OCI-M1 (cell line): ENCODE measurements at regions not wholly inside any gene's neighbourhood (a gene's known extent, or its start where the extent isn't known, plus 50 kb on each side); places are given as distances from the start of the nearest gene placed in this dataset.
A peak's percentile ranks its signal among the peaks of the same experiment; 100 is the strongest.

Experiments
- DNase-seq: peaks from one replicate; lab custom pipeline; 2025; lab: John Stamatoyannopoulos, UW

DNA sequence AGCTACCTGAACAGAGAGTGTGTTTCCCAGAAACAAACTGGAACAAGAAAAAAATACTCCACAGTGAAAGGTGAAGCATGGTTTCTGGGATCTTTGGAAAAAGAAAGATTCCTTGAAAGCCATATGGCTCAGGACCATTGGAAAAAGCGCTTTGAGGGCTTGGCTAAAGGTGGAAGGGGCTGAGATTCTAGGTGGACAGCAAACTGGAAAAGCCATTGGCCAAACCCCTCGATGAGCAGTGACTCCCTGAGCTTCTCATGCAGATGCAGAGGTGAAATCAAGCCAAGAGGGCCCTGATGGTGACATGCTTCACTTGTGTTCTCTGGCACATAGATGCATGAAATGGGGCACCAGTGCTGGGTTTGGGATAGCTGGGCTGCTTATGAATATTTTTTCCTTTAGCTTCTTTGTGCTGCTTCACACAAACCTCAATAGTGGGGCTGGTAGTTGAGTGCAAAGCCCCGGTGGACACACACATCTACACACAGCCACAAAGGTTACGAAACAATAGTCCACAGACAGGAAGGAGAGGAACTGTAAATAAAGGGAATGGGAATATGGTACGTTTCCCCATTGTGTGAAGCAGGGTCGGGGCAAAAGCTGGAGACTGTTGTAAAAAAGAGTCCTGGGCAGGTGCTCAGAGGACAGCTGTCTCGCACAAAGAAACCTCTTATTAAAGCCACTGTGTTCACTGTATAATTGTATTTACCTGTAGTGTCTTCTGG, 117.8 kb downstream of the FOXA2 start:
- no peak for DNase-seq

DNA sequence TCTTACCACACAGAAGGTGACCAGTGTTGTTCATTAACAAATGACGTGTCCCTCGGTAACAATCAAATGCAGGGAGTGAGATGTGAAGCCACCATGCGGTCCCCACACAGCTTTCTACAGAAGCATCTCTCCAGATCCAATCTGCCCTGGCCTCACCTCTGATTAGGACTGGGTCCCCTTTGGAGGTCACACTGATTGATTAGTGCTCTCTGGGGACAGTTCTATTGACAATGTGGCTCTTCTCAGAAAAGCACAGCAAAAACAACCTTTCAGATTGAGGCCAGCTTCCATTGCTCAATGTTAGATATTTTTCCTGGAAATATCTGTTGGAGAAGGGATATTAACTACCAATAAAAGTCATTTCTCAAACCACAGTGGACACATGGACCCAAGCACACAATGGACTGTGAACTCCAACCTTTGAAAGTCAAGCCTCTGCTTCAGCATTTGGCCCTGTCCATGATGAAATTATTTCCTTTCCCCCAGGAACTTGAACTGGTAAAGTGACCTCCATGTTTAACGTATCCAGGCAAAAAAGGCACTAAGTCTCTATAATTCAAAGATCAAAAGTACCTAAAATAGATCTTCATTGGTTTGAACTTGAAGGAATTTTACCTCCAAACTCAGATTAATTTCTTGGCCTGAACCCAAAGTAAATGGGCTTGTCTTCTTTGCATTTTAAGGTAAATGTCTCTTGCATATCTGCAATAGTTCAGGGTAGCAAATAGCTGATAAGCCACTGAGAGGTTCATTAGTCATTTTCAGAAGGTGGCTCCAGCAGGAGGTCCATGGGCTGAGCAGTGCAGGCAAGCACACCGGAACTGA, 118.5 kb downstream of the FOXA2 start:
- DNase-seq, result no peak

DNA sequence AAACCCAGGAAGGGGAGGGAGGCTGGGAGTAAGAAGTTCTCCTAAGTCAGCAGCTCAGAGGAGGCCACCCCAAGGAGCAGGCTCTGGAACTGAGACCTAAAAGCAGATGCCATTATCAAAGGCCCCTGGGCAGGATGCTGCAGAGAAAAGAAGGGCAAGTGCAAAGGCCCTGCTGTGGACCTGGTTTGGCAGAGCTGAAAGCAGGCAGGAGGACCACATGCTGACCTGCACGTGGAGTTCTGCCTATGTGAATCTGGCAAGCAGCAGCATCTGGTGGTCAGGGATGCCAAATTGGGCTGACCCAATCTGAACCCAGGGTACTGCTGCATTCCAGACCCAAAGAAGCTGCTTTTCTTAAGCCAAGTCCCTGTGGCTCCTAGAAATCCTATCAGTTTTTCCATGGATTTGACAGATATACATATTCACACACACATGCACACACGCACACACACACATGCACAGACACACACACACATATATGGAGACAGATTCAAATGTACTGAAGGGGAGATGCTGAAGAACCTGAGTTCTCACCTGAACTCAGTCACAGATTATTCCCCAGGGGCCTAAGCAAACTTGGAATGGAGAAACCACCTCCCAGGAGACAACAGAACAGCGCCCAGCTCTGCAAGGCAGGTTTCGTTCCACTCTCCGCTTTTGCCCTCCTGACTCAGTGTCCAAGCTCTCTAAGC, 119.9 kb downstream of the FOXA2 start:
- DNase-seq, result no peak

DNA sequence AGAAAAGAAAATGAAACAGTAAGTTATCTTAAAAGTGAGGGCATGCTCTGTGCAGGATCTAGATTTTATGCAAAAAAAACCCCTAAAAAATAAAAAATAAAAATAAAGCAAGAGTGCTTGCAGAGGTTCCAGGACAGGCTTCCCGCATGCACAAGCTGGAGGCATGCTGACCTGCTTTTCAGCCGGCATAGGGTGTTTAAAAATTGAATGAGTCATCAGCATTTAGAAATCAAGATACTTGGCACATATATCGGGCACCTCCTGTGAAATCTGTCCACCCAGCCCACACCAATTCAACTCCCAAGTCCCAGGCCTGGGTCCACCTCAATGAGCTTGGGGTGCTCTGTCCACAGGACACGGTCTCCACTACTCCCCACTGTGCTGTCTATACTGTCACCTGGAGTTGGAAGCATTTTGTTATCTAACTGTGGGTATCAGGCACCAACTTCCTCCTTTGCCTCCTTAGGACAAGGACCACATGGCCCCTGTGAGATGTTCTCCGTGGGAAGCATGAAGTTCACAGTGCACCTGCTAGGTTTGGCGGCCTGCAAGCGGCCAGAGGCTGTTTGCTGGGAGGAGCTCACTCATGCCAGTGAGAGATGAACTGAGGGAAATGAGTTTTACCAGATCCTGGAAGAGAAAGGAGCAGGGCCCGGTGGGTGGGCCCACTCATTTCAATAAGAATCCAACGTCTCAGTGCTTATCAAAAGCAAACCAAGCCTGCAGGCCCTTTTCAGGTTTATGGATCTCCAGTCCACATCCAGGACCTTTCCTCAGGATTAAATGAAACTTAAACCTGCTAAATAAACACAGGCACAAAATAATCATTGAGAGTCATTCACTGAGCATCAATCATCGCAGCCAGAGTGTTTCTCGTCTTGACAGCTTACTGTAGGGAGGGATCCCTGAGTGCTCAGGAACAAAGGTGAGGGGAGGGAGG, 121.1 kb downstream of the FOXA2 start:
- DNase-seq, result peak; percentile 17

DNA sequence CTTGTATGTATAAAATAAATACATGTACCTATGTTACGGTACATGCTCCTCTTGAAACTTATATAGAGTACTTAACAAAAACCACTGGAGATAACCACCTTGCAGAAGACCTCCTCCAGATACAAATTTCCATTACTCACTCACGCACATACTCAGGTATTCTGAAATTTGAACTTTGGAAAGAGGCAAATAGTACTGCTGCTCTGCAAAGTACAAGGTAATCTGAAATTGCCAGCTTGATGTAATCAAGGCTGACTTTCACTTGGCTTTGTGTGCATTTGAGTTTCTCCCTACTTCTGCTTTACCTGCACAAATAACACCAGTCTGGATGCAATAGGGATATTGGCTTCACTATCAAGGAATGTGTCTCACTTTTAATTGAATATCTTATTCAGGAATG, 123.6 kb downstream of the FOXA2 start:
- DNase-seq, result no peak

DNA sequence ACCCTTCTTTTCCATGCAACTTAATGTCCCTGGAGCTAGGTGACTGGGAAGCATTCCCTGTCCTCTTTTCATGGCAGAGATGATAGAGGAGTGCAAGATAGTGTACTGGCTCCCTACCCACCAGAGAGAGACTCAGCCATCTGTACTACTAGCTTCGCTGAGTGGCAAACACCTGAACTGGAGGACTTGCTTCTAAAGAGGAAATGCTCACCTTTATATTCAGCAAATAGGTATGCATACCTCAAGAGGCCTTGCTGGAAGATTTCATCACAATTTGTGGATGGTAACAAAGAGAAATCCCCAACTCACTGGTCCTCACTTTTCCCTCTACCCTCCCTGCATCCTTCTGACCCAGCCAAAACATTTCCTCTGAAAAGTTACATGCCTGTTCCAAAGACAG, 124.1 kb downstream of the FOXA2 start:
- no peak for DNase-seq

DNA sequence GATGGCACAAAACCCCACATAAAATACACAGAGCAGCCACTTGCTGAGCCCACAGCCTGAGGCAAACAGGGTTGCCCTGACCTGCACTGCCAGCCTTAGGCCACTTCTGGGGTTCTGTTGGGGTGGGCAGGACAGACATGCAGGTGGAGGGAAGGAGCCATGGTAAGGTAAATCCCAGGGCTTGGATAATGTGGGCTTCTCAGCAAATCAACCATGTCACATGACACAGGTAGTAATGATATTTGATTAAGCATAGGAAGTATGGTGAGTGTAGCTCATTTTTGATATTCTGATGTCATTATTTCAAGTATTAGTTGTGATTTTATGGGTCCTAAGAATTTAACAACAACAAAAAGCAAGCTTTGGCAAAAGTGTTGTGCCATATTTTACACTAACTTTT, 124.6 kb downstream of the FOXA2 start:
- no peak for DNase-seq

DNA sequence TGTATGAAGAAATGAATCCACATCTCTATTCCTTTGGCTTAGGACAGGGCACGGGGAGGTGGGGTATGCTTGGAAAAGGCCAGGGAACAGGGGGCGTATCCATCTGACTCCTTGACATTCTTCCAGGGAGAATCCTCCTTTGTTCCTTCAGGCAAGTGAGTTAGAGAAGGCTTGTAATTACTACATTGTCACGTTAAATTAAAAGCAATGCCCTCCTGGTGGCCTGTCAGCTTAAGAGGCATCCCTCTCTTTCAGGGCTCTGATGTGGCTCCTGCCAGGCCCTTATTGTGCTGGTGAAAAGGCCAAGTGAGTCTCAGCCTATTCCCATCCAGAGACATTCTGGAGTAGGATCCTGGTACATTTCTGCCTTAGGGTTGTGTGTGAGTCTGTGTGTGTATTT, 128.3 kb downstream of the FOXA2 start:
- DNase-seq, result no peak

DNA sequence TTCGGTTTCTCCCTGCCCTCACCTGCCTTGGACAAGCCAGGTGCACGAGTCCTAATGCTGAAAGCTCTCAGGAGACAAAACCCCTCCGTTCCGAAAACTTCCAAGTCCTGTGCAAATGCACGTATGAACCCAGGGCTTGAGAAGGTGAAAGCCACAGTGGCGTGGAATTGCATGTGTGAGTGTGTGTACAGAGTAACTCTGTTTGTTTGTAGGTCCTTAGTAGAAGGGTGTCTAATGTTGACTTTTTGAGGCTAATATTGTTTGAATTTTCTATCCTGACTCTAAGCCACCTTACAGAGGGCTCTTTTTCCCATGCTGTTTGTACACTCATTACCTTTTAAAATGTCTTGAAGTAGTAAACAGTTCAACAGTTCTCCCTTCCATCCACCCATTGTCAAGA, 129.1 kb downstream of the FOXA2 start:
- no peak for DNase-seq

DNA sequence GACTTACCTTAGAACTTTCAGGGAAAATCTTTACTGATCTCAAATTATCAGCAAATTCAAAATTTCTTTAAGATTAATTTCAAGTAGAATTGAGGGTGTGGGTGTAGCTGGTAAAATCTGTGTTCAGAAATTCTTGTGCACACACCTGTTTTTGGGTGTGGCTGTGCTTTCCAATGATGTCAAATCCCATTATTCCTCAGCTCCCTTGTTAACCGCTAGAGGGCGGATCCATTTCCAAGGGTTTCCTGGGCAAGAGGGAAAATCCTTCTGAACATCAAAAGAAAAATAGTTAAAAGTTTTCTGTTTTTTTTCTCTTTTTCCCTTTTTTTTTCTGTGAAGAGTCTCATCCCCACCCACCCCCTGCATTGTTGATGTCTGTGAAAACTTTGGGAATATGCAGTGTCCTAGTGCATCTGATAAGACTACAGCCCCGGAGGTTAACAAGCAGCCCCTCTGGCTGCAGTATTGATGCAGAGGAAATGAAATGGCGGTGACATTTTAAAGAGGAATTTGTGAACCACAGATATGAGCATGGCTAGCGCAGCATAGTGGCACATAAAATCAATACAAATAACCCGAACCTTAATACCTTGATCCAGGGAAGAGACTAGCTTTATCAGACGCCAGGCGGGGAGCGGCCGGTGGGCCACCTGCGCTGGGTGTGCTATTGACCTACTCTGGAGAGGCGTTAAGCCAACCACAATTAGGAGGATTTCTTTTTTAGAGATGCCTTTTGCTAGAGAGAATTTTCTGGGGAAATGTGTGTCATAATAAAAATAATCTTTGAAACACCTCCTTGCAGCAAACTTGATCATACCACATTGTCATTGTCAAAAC, 130.9 kb downstream of the FOXA2 start:
- DNase-seq, result no peak

DNA sequence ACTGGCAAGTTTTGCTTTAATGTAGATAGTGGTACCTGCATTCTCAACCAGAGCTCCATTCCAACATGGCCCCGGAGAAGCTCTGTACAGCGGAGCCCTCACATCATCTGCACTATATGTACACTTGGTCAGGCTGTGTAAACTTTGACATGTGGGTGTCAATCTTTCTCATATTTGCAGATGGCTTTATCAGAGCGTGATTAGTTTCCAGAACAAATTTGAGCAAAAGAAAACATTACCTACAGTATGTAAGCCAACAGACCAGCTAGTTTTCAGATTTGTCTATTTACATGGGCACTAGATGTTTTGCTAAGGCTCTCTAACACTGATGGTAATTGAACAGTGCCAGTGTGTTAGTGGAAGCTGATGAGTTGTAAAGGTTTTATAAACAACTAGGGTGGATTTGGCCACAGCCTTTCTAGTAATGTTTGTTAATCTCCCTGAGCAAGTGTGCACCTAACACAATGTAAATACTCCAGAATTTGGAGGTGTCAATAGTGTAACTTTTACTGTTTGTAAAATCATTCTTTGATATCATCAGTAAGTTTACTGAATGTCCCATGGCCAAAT, 131.8 kb downstream of the FOXA2 start:
- no peak for DNase-seq

DNA sequence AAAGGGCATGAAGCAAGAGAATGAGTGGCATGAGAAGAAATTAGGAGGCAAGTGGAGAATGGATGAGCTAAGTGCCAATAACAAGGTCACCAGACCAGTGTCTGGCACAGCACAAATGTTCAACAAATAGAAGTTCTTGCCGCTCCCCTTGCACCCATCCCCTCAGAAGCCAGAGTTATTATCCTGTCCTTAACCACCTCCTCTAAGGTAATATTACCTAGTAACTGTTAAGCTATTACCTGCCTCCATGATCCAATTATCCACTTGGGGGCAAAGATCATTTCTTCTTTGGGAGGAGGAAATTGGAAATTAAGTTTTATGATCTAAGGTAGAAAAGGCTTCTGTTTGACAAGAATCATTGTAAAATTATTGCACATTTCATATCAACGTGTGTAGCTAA, 133.8 kb downstream of the FOXA2 start:
- no peak for DNase-seq

DNA sequence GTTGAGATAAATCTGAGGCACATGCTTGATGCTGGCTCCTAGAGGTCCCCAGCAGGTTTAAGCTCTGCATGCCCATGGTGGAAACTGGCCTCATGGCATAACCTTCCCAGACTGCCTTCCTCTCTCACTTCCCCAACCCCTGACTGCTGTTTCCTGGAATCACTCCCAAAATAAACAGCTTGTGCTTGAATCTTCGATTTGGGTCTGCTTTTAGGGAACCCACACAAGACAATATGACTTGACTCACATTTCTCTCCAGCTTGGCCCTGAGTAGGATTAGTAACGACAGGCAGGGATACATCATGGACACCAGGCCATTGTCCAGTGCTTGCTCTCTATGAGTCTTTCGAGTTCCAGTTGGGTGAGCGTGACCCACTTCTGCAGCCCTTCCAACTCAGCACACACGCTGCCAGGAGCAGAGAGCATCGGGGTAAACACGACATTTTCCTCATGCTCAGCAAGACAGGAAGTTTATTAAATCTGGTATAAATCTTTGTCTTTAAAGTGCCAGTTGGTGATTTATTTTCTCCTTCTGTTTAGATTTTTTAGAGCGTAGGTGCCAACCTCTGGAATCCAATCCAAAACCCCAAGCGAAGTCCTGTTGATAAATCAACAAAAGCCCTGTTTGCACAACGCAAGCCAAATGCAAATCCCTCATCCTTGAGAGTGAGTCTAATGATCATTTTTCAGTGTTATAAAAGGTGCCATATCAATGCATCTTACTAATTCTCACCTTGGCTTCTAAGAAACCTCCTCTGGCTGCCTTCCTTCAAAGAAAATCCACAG, 135.0 kb downstream of the FOXA2 start:
- no peak for DNase-seq

DNA sequence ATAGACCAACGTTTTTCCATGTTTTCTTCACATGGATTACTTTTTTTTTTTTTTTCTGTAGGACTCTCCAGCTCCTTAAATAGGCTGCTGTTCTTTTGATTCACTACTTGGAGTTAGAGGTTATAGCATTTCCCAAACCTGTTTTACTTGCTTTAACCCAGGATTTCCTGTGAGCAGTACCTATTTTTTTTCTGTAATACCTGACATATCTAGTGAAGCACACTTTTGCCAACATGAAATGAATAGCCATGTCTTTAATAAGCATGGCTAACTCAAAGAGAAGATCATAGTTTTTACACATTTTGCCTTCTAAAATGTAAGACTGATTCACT, 137.0 kb downstream of the FOXA2 start:
- no peak for DNase-seq

DNA sequence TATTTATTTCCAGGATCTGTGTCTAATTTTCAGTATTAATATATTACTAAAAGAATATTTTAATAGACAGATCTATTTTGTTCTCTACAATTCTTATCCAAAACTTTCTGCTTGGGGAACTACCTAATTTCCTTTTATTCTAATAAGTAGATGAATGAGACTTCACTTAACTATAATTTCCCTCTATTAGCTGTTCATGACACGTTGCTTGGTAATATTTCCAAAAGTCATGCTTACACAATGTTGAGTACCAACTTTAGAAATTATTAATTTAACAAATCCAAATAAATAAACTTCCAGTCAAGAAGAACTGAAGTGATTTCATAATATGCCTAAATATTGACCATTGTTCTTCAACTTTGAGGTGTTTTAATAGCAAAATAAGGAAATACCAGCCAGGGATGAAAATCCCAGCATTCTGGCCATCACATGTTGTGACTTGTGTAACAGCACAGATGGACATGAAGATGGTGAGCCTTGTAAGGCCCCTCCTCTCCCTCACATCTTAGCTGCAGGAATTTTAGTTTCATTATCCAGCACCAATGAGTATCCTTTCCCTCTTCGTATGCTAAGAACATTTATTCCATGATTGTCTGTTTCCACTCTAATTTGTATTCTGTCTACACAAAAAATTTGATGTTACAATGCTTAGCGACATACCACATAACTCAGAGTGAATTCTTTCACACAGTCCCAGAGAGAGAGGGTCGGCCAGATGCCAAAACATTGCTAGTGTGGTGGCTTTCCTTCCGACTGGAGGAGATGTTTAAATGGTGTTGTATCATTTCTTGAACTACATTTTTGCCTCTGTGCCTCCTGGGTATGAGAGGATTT, 137.5 kb downstream of the FOXA2 start:
- peak; percentile 56 for DNase-seq

DNA sequence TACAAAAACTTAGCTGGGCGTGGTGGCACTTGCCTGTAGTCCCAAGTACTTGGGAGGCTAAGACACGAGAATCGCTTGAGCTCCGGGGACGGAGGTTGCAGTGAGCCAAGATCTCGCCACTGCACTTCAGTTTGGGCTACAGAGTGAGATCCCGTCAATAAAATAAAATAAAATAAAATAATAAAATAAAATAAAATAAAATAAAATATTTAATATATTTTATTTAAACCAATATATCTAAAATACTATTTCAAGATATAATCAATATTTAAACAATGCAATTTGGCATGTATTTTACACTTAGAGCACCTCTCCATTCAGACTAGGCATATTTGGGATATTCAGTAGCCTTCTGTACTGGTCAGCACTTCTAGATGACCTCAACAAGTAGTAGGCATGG, 142.1 kb downstream of the FOXA2 start:
- DNase-seq, result no peak

DNA sequence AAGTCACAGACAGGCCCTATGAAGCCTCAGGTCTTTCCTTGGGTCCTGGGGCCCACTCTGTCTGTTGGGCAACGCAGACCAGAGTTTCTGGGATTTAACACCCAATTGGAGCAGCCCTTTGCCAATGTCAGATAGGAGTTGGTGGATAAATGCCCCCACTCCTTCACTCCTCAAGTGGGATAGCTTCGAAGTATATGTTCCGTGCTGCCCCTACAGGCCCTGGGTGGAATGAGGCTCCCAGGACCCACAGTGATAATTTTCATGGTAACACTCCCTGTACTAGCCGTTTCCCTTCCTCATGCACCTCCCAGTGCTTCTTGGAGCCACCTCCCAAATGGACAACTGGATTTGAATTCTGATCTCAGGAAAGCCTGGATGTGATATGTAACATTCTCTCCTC, 145.4 kb downstream of the FOXA2 start:
- DNase-seq, result peak; percentile 76

DNA sequence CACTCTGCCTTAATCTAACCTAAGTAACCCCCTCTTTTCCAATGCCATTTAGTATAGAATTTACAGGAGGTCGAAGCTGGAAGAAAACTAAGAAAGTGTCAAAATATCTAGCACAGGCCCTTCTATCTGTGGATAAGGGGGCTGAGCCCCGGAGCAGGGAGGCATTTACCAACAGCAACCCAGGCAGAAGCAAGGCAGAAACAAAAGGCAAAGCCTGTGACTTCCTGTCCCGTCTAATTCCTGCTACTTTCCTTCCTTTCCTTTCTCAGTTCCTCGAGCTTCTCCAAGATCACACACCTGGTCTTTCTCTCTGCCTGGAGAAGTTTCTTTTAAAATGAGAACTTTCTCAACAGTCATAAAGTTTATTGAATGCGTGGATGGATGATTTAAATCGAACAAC, 146.0 kb downstream of the FOXA2 start:
- no peak for DNase-seq

DNA sequence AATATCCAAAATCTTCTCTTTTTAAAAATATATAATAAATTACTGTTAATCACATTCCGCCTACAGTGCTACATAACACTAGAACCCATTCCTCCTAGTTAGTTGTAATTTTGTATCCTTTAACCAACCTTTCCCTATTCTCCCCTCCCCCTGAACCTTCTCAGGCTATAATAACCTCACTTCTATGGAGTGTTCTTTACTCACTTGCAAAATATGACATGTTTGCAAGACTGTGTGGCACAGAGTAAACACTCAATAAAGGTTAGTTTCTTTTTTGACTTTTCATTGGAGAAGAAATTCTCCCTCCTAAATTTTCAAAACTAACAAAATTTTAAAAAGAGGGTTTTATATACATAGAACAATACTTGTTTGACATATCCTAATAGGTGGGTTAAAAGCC, 147.0 kb downstream of the FOXA2 start:
- DNase-seq, result no peak
